ENCODE measurements at regions not wholly inside any gene's neighbourhood (a gene's known extent, or its start where the extent isn't known, plus 50 kb on each side); places are given as distances from the start of the nearest gene placed in this dataset.

- TF ChIP-seq CTCF (CRISPR knock-in tag; IDR thresholded peaks at IDR 0.05), result peak; percentile 100
- TF ChIP-seq REST (IDR thresholded peaks at IDR 0.05; ENCODE audit: borderline replicate concordance in 1 of 2, low read depth in 1 of 2, low read length in 2 of 2), result no peak; a peak in 1 of 4 replicates
- TF ChIP-seq ZNF503 (CRISPR knock-in tag; IDR thresholded peaks at IDR 0.05), result no peak; the same call in 1 of the 2 replicates
- TF ChIP-seq MAZ (IDR thresholded peaks at IDR 0.05; ENCODE audit: borderline replicate concordance, low read depth, low read length), result peak; percentile 19; the same call in 1 of the 2 replicates
- TF ChIP-seq MAZ (CRISPR knock-in tag; IDR thresholded peaks at IDR 0.05; ENCODE audit: low read depth), result peak; percentile 80
- TF ChIP-seq POGK (CRISPR knock-in tag; conservative IDR thresholded peaks at IDR 0.05), result peak; percentile 88; the same call in 1 of the 2 replicates
Measured at GRCh38 chr16:85420501-85421337, 192.4 kb upstream of the GSE1 start.
